Thoracic aorta (tissue), 2 donors: ENCODE measurements at regions not wholly inside any gene's neighbourhood (a gene's known extent, or its start where the extent isn't known, plus 50 kb on each side); places are given as distances from the start of the nearest gene placed in this dataset.

ENCODE experiments used
- ATAC-seq: fragments of 150-250 bp; one replicate; pipeline ENCODE4 v1.8.0; 2017; ENCODE audit warnings: low read depth; ENCODE audit not compliant: insufficient number of reproducible peaks, low FRiP score
- DNase-seq: peaks from one replicate; pipeline ENCODE4 v3.0.0-alpha.2; 2020; ENCODE audit warnings: low spot score
- H3K27ac ChIP-seq, 2 donors: fragments of 200-600 bp; sonication (generic); 1 replicate in 1 of 2; 2 replicates in 1 of 2; pipeline ENCODE4 v1.5.1; 2016; ENCODE audit warnings: mild to moderate bottlenecking in 2 of 2, moderate library complexity in 2 of 2
- H3K27me3 ChIP-seq: fragments of 200-600 bp; sonication (generic); replicated peaks from 2 replicates; pipeline ENCODE4 v1.6.0; 2016; ENCODE audit warnings: mild to moderate bottlenecking; ENCODE audit not compliant: insufficient read depth
- H3K36me3 ChIP-seq: fragments of 200-600 bp; sonication (generic); one replicate; pipeline ENCODE4 v1.5.1; 2016
- H3K4me1 ChIP-seq, 2 donors: fragments of 200-600 bp; sonication (generic); 1 replicate in 1 of 2; 2 replicates in 1 of 2; pipeline versions ENCODE4 v1.5.1 to v1.6.0; 2016; ENCODE audit warnings: low read depth in 2 of 2, mild to moderate bottlenecking in 1 of 2; ENCODE audit not compliant: control insufficient read depth in 1 of 2
- H3K4me3 ChIP-seq: fragments of 200-600 bp; sonication (generic); 2 replicates; pipeline ENCODE4 v1.5.1; 2016; ENCODE audit warnings: mild to moderate bottlenecking
- H3K9me3 ChIP-seq: fragments of 200-600 bp; sonication (generic); 2 replicates; pipeline ENCODE4 v1.5.1; 2016
- CTCF ChIP-seq: fragments of 200-600 bp; sonication (generic); IDR thresholded peaks from one replicate; pipeline ENCODE4 v1.5.1; 2019; ENCODE audit warnings: antibody characterized with exemption

GRCh38 chr9:12163723-12164458 is 529.3 kb upstream of the TYRP1 start:
- ATAC-seq, result no peak
- TF ChIP-seq CTCF, result no peak
- Histone ChIP-seq H3K9me3 (no peaks in the 10 kb centered on the region), H3K27me3 (no peaks in the 10 kb centered on the region), H3K4me3 (no peak overlapping the region), H3K4me1 (no peaks in the 10 kb centered on the region), H3K27ac (no peak overlapping the region), H3K36me3 (no peaks in the 10 kb centered on the region)
- no peak for DNase-seq

DNA sequence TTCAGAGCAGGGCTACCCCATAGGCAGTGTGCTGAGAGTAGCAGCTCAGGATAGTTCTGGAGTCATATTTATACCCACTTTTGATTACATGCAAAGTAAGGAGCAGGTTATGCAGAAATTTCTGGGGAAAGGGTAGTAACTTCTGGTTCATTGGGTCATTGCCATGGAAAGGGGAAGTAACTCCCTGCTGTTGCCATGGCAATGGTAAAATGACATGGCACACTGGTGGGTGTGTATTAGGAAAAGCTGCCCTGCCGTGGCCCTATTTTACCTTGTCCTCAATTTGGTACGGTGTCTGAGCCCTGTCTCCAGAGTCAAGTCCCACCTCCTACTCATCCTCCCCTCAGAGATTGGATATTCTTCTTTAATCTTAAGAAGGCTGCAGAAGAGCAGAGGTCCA is 526.7 kb upstream of the TYRP1 start:
- DNase-seq (no peak), ATAC-seq (no peak)
- no peak for TF ChIP-seq CTCF
- H3K4me3 ChIP-seq, result no peak overlapping the region
- no peaks in the 10 kb centered on the region for H3K27me3 ChIP-seq
- no peaks in the 10 kb centered on the region for H3K4me1 ChIP-seq
- H3K36me3 ChIP-seq, result no peaks in the 10 kb centered on the region
- no peak overlapping the region for H3K27ac ChIP-seq
- no peaks in the 10 kb centered on the region for H3K9me3 ChIP-seq

GRCh38 chr9:12170456-12170855 is 522.7 kb upstream of the TYRP1 start:
- no peaks in the 10 kb centered on the region for H3K27me3 ChIP-seq
- H3K36me3 ChIP-seq, result no peaks in the 10 kb centered on the region
- no peaks in the 10 kb centered on the region for H3K4me1 ChIP-seq
- ATAC-seq, result no peak
- no peak overlapping the region for H3K27ac ChIP-seq
- no peak for TF ChIP-seq CTCF
- H3K9me3 ChIP-seq, result no peaks in the 10 kb centered on the region
- no peak overlapping the region for H3K4me3 ChIP-seq
- DNase-seq, result no peak

- ATAC-seq, result no peak
Observed at GRCh38 chr9:12178634-12179033, 514.6 kb upstream of the TYRP1 start.

DNA sequence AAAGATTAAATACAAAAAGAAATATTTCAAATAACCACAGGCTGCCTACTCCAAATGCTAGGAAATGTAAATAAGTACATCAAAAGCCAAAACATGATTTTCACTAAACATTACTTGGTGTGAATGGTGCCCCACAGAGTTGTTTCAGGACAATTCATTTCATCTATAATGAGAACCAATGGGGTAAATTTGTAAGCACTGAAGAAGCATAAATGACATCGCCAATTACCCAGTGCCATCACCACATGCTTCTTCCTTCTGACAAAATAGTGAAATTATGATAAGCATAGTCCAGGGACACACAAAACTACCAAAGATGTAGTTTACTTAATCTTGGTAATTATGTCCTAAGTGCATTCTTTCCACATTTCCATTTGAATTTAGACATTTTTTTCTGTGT is 510.4 kb upstream of the TYRP1 start:
- Histone ChIP-seq H3K4me3 (no peak overlapping the region), H3K27me3 (no peaks in the 10 kb centered on the region), H3K27ac (no peak overlapping the region), H3K4me1 (no peaks in the 10 kb centered on the region), H3K9me3 (no peaks in the 10 kb centered on the region), H3K36me3 (no peaks in the 10 kb centered on the region)
- TF ChIP-seq CTCF, result no peak
- no peak for ATAC-seq
- DNase-seq, result no peak

More at GRCh38 chr9:12178634-12179033, 514.6 kb upstream of the TYRP1 start:
- Histone ChIP-seq H3K9me3 (no peaks in the 10 kb centered on the region), H3K36me3 (no peaks in the 10 kb centered on the region), H3K4me3 (no peak overlapping the region), H3K4me1 (no peaks in the 10 kb centered on the region), H3K27ac (no peak overlapping the region), H3K27me3 (no peaks in the 10 kb centered on the region)
- no peak for TF ChIP-seq CTCF
- DNase-seq, result no peak
